Activated T-cell treated with anti-CD3 and anti-CD28 coated beads for 1 hour (primary cell): ENCODE measurements at regions not wholly inside any gene's neighbourhood (a gene's known extent, or its start where the extent isn't known, plus 50 kb on each side); places are given as distances from the start of the nearest gene placed in this dataset.

ENCODE experiments used
- DNase-seq: peaks from one replicate; pipeline ENCODE4 v3.0.0-alpha.2; 2020; ENCODE audit warnings: low read depth

- no peak for DNase-seq
Measured at GRCh38 chr1:185578293-185578692, 155.9 kb upstream of the HMCN1 start.

GRCh38 chr1:185574139-185574875, 159.9 kb upstream of the HMCN1 start:
- no peak for DNase-seq

DNA sequence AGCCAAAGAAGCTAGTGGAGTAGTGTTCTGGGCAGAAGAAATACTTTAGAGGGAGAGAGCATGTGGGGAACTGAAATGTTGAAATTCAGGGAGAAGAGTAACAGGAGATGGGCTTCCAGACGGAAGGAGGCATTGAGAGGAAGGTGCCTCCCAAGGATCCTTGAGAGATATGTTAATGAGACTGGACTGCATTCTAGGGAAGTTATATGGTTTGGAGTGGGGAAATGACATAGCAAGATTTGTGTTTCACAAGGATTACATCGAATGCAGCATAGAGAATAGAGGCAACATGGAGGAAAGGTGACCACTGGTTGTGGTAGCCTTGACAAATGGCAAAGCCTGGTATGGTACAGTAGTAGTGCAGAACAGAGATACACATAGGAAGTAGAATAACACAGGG, 160.5 kb upstream of the HMCN1 start:
- no peak for DNase-seq

DNA sequence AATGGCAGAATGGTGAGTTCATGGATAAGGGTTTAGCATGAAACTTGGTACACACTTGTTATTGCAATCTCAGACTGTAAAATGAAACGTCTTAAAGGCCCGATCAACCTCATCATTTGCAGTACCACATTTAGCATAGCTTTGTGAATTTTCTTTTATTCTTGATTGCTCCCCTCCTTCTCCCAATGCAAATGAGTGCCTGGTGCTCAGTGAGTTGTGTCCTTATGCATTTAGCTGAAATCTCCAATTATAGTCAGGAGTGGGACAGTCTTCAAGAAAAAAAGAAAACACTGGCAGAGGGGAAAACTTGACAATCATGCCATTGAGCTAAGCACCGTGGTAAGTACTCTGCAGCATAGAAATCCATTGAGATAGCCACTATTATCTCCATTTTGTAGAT, 161.0 kb upstream of the HMCN1 start:
- DNase-seq = no peak

- DNase-seq = no peak
Measured at GRCh38 chr1:185570962-185571361, 163.2 kb upstream of the HMCN1 start.

GRCh38 chr1:185568155-185569123, 165.8 kb upstream of the HMCN1 start:
- DNase-seq = no peak

GRCh38 chr1:185567440-185567839, 166.8 kb upstream of the HMCN1 start:
- DNase-seq = no peak

- DNase-seq = no peak
Measured at GRCh38 chr1:185566995-185567394, 167.2 kb upstream of the HMCN1 start.

- no peak for DNase-seq
Measured at GRCh38 chr1:185565302-185565701, 168.9 kb upstream of the HMCN1 start.

DNA sequence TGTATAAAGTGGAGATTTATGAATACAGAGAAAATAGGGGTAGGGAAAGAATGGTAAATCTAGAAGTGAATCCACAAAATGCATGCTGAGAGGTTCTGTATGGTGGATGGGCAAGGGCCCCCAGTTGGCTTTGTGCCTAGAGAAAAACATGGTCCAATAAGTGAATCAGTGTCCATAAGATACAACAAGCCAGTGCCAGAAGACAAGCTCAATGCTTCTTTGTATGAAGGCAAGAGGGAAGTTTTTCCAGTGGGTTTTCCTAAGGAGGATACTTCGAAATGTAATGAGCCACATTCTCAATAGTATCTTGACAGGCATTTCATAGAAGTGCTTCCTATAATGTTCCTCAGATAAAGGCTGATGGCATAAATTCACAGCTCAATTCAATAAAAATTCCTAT, 169.4 kb upstream of the HMCN1 start:
- DNase-seq = no peak

GRCh38 chr1:185562461-185563359, 171.5 kb upstream of the HMCN1 start:
- DNase-seq = no peak

DNA sequence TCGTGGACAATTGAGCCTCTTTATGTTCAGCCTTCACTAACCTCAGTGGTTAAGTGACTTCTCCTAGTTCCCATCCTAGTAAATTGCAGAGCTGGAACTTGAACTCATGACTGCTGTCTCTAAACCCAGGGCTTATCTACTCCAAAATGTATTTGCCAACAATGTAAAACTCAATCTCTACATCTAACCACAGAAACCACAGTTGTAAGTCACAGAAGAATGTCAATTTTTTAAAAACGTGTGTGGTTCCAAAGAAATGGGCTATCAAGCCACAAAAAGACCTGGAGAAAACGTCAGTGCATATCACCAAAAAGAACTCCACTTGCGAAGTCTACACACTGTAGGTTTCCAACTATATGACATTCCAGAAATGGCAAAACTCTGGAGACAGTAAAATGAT, 172.6 kb upstream of the HMCN1 start:
- no peak for DNase-seq

DNA sequence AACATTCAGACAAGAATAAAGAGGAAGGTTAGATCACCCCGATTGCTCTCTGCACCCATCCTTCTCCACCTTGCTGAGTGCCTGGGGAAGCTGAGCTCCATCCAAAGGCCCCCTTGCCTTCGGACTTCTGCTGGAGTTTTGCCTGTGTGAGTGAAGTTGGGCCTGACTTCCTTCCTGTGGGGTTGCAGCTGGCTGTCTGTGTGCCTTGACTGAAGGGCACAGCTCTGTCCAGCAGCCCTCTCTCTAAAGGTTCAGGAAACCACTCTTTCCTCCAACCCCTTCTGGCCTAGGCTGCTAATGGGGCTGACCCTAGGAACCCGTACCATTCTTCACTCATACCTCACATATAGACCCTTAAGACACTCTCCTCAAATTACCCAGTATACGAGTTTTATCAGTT, 173.4 kb upstream of the HMCN1 start:
- DNase-seq = no peak

DNA sequence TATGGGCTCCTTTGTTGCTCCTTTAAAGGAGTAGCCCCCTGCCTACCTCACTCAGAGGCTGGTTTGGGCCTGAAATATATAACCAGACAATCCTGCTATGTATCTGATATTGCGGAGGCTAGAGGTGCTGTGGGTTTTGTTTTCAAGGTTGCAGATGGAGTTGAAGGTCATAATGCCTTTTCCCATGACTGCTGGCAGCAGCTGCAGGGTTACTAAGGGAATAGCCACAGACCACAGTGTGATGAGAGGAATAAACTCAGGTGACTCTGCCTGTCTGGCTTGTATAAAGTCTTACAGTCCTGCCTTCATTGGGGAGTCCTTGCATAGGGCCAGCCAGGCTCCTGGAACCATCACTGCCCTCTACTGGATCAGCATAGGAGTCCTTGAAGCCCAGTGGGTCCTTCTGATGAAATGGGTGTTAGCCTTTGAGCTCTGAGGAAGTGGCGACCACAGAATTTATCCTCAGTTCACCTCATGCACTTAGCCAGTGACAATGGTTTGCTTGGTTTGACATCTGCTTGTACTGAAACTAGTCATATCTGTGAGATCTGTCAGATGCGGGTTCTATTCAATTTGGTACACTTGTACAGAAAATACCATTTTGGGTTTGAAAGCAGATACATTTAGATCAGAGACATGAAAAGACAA, 174.4 kb upstream of the HMCN1 start:
- no peak for DNase-seq

DNA sequence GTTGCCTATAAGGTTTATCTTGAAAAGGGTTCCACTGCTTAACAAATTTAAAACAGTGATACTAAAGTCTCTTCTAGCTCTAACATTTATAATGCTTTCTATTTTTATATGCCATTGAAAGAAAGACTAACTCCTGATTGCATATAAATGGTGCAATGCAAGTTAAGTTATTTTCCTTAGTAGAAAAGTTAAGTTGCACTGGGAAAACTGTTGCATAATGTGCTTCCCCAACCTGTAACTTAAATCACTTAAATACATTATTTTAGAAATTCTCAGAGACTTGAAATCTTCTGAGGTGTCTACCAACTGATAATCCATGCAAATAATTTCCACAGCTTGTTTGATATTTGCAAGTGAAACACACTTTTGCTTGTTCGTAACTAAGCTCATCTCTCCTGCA, 175.0 kb upstream of the HMCN1 start:
- no peak for DNase-seq

- no peak for DNase-seq
Measured at GRCh38 chr1:185556561-185556960, 177.6 kb upstream of the HMCN1 start.

- DNase-seq = no peak
Measured at GRCh38 chr1:185555743-185556142, 178.4 kb upstream of the HMCN1 start.

GRCh38 chr1:185551008-185551407, 183.2 kb upstream of the HMCN1 start:
- no peak for DNase-seq

GRCh38 chr1:185549906-185550305, 184.3 kb upstream of the HMCN1 start:
- no peak for DNase-seq

GRCh38 chr1:185546029-185546428, 188.2 kb upstream of the HMCN1 start:
- DNase-seq = no peak

GRCh38 chr1:185541871-185542301, 192.3 kb upstream of the HMCN1 start:
- no peak for DNase-seq

DNA sequence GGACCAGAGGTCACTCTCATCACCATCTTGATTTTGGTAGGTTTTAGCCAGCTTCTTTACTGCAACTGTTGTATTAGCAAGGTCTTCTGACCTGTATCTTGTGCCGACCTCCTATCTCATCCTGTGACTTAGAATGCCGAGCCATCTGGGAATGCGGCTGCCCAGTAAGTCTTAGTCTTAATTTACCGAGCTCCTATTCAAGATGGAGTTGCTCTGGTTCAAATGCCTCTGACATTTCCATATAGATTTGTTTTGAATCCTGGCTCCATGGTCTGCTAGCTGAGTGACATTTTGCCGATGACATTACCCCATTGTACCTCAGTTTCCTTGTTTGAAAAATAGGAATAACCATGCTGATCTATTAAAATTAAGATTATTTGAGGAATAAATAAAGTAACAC, 193.9 kb upstream of the HMCN1 start:
- DNase-seq = no peak
